Sigmoid colon (tissue), 6 donors: ENCODE measurements at regions not wholly inside any gene's neighbourhood (a gene's known extent, or its start where the extent isn't known, plus 50 kb on each side); places are given as distances from the start of the nearest gene placed in this dataset.

Experiments
- DNase-seq: peaks from one replicate; pipeline ENCODE4 v3.0.0-alpha.2; 2019
- H3K27ac ChIP-seq, 4 donors: fragments of 200-600 bp; sonication (generic); one replicate each; pipeline ENCODE4 v1.5.1; 2016 to 2019; ENCODE audit warnings: mild to moderate bottlenecking in 1 of 4
- H3K27me3 ChIP-seq, 3 donors: fragments of 200-600 bp; sonication (generic); one replicate each; pipeline ENCODE4 v1.5.1; 2019; ENCODE audit warnings: mild to moderate bottlenecking in 1 of 3
- H3K36me3 ChIP-seq, 4 donors: fragments of 200-600 bp; sonication (generic); one replicate each; pipeline ENCODE4 v1.5.1; 2016 to 2019
- H3K4me1 ChIP-seq, 4 donors: fragments of 200-600 bp; sonication (generic); one replicate each; pipeline ENCODE4 v1.5.1; 2017 to 2019
- H3K4me3 ChIP-seq, 4 donors: fragments of 200-600 bp; sonication (generic); one replicate each; pipeline ENCODE4 v1.5.1; 2017 to 2019; ENCODE audit warnings: mild to moderate bottlenecking in 2 of 4, moderate library complexity in 1 of 4
- H3K9me3 ChIP-seq, 4 donors: fragments of 200-600 bp in 3 of 4; sonication (generic) in 3 of 4; one replicate each; pipeline versions ENCODE4 v1.5.1 to v1.6.1; 2013 to 2019
- EP300 ChIP-seq, 4 donors: sonication (generic); formaldehyde crosslinking; IDR thresholded peaks; one replicate each; pipeline ENCODE4 v1.6.1; 2017; ENCODE audit warnings: antibody characterized with exemption in 4 of 4
- POLR2A ChIP-seq, 2 donors: fragments of 450-650 bp; IDR thresholded peaks; one replicate each; pipeline ENCODE4 v1.6.1; 2016; ENCODE audit warnings: antibody characterized with exemption in 2 of 2, mild to moderate bottlenecking in 2 of 2, moderate library complexity in 2 of 2
- POLR2AphosphoS5 ChIP-seq, 4 donors: sonication (generic); formaldehyde crosslinking; IDR thresholded peaks; one replicate each; pipeline ENCODE4 v1.6.1; 2017; ENCODE audit warnings: antibody characterized with exemption in 4 of 4
- WGBS, 2 donors: extraction: QIAGEN DNeasy Blood & Tissue Kit; methylation state at CpG; one replicate each; pipeline ENCODE4 v1.1.7; 2013; 5-methylcytosine and 5-hydroxymethylcytosine counted together
- intact Hi-C: fragments of 100-400 bp; cut with DNase I; formaldehyde crosslinking; loops from one replicate; pipeline ENCODE4 v1.15.1; 2023
- TF ChIP-seq, protein P1 (sequence below), 4 experiments: fragments of 450-650 bp in 3 of 4; fragments of 200-600 bp in 1 of 4; IDR thresholded peaks; one replicate each; pipeline ENCODE4 v1.5.1; 2016 to 2019; ENCODE audit warnings: antibody characterized with exemption in 4 of 4, mild to moderate bottlenecking in 3 of 4, moderate library complexity in 2 of 4
- donor health status: healthy with polysubstance abuse.
- donor health status: healthy.

DNA sequence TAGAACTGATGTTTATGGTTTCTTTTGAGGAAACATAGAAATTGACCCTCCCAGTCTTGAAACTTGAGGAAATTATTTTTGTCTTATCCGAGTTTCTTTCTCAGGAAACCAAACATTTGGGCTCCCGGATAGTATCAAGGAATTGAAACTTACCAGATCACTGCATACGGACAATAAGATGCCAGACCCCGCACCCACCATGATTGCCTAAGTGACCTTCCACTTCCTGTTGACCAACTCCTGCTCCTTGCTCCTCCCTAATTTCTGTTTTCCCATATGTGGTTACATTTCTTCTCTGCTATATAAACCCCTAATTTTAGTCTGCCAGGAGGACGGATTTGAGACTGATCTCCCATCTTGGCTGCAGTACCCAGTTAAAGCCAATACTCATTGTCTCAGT is 118.4 kb upstream of the TPRG1 start:
- TF ChIP-seq EP300 (IDR thresholded peaks at IDR 0.05) (no peak), POLR2AphosphoS5 (IDR thresholded peaks at IDR 0.05) (no peak), POLR2A (IDR thresholded peaks at IDR 0.05) (no peak)
- TF ChIP-seq, protein P1, sequence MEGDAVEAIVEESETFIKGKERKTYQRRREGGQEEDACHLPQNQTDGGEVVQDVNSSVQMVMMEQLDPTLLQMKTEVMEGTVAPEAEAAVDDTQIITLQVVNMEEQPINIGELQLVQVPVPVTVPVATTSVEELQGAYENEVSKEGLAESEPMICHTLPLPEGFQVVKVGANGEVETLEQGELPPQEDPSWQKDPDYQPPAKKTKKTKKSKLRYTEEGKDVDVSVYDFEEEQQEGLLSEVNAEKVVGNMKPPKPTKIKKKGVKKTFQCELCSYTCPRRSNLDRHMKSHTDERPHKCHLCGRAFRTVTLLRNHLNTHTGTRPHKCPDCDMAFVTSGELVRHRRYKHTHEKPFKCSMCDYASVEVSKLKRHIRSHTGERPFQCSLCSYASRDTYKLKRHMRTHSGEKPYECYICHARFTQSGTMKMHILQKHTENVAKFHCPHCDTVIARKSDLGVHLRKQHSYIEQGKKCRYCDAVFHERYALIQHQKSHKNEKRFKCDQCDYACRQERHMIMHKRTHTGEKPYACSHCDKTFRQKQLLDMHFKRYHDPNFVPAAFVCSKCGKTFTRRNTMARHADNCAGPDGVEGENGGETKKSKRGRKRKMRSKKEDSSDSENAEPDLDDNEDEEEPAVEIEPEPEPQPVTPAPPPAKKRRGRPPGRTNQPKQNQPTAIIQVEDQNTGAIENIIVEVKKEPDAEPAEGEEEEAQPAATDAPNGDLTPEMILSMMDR (IDR thresholded peaks at IDR 0.05), result no peak
- Histone ChIP-seq H3K9me3 (no peaks in the 10 kb centered on the region), H3K27me3 (no peaks in the 10 kb centered on the region), H3K36me3 (no peaks in the 10 kb centered on the region), H3K27ac (no peak overlapping the region), H3K4me3 (no peak overlapping the region), H3K4me1 (no peaks in the 10 kb centered on the region)
- WGBS, 2 donors, result 84 to 88% methylated on average over 5 of the region's 5 CpGs
- no peak for DNase-seq
- intact Hi-C loops, result no loop called here

DNA sequence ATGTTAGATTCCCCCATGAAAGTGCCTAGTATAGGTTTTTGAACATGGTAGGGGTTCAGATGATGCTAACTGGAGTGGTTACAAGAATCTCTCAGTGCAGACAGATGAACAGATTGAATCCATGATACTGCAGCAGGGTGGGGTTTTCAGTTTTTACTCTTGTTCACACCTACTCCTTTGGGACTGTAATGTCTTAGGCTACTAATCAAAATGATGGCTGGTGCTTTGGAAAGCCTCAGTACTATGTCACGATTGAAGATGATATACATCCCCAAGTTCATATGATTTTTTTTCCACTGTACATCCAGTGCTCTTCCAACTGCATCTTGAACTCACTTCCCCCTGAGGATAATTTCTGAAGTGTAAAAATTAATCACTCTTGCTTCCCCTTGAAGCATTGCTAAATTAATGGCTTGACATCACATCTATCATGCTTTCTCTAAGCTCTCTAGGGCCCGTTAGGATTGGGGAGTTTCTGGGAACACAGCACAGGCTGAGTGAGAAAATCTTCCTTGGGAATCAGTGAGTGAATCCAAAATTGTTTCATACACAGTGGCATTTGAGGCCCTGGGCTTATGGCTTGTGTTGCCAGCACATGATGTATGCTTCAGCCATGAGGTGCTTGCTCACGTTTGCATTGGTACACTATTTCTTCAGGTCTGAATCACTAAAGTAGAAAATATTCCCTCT is 115.0 kb upstream of the TPRG1 start:
- intact Hi-C loops, result no loop called here
- TF ChIP-seq POLR2A (IDR thresholded peaks at IDR 0.05), result no peak
- H3K4me3 ChIP-seq, result no peak overlapping the region
- no peaks in the 10 kb centered on the region for H3K4me1 ChIP-seq
- H3K27me3 ChIP-seq, result no peaks in the 10 kb centered on the region
- H3K36me3 ChIP-seq, result no peaks in the 10 kb centered on the region
- H3K9me3 ChIP-seq, result no peaks in the 10 kb centered on the region
- no peak for DNase-seq
- 82 to 88% methylated on average over 3 of the region's 3 CpGs for WGBS, 2 donors
- no peak overlapping the region for H3K27ac ChIP-seq

DNA sequence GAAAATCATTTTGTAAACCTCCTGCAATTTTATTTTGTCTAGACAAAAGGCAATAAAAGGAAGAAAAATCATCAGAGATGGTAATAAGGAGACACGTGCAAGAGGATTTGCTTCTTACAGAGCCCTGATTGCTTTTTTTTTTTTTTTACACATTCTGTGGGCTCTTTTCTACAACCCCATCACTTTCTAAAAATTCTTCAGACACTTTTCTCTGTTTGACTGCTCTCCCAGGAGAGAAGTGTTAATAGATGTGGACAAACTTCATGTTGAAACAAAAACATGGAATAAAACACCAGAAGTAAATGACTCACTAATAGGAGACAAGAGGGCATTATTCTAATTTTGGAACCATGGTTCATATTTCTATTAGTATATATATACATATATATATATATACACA is 114.4 kb upstream of the TPRG1 start:
- Histone ChIP-seq H3K9me3 (no peaks in the 10 kb centered on the region), H3K27ac (no peak overlapping the region), H3K27me3 (no peaks in the 10 kb centered on the region), H3K4me3 (no peak overlapping the region), H3K4me1 (no peaks in the 10 kb centered on the region), H3K36me3 (no peaks in the 10 kb centered on the region)
- intact Hi-C loops, result no loop called here
- DNase-seq, result no peak
- WGBS, 2 donors, result 82 to 88% methylated on average over 1 of the region's 1 CpG
- no peak for TF ChIP-seq EP300 (IDR thresholded peaks at IDR 0.05)
- TF ChIP-seq, protein P1 (IDR thresholded peaks at IDR 0.05), result no peak
- no peak for TF ChIP-seq POLR2AphosphoS5 (IDR thresholded peaks at IDR 0.05)
- TF ChIP-seq POLR2A (IDR thresholded peaks at IDR 0.05), result no peak

DNA sequence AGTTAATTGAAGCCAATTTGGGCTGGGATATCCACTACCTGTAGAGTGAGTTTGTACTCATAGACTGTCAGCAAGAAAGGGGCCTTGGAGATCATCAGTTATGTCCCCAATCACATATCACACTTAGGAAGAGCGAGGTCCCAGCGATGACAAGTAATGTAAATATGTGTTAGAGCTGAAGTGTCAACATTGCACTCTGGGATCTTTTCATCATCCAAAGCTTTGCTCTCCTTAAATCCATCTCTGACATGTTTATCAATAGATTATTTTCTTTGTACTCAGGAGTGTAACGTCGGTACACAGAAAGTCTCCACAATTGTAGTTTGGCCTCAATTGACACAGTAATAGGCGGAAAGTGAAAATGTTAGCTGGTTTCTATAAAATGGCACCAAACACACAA is 113.7 kb upstream of the TPRG1 start:
- WGBS, 2 donors, result 91 to 96% methylated on average over 5 of the region's 5 CpGs
- TF ChIP-seq EP300 (IDR thresholded peaks at IDR 0.05) (no peak), POLR2AphosphoS5 (IDR thresholded peaks at IDR 0.05) (no peak), POLR2A (IDR thresholded peaks at IDR 0.05) (no peak)
- TF ChIP-seq, protein P1 (IDR thresholded peaks at IDR 0.05), result no peak
- H3K4me1 ChIP-seq, result no peaks in the 10 kb centered on the region
- no peak overlapping the region for H3K4me3 ChIP-seq
- no peak overlapping the region for H3K27ac ChIP-seq
- no peaks in the 10 kb centered on the region for H3K36me3 ChIP-seq
- intact Hi-C loops, result no loop called here
- no peaks in the 10 kb centered on the region for H3K27me3 ChIP-seq
- no peaks in the 10 kb centered on the region for H3K9me3 ChIP-seq
- DNase-seq, result no peak

DNA sequence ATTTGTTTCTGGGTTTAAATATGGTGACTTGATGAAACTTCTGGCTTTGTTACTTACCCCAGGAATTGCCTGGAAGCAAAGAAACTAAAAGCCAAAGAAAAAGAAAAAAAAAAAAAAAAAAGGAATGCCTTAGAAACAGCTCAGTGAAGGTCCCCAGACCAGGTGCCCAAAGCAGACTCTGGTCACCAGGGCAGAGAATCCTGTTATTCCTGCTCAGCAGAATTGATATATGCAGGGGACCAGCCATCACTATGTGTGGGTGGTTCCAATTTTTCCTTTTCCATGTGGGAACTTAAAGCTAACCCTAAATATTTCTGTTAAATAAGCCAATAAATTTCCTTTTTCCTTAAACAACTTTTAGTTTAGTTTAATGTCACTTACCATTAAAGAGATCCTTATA is 100.8 kb upstream of the TPRG1 start:
- H3K9me3 ChIP-seq, result no peaks in the 10 kb centered on the region
- no peaks in the 10 kb centered on the region for H3K27me3 ChIP-seq
- TF ChIP-seq POLR2A (IDR thresholded peaks at IDR 0.05) (no peak), EP300 (IDR thresholded peaks at IDR 0.05) (no peak), POLR2AphosphoS5 (IDR thresholded peaks at IDR 0.05) (no peak)
- TF ChIP-seq, protein P1 (IDR thresholded peaks at IDR 0.05), result no peak
- no peaks in the 10 kb centered on the region for H3K4me1 ChIP-seq
- no peaks in the 10 kb centered on the region for H3K36me3 ChIP-seq
- intact Hi-C loops, result no loop called here
- no peak for DNase-seq
- no peak overlapping the region for H3K27ac ChIP-seq
- H3K4me3 ChIP-seq, result no peak overlapping the region
